ENCODE measurements at regions not wholly inside any gene's neighbourhood (a gene's known extent, or its start where the extent isn't known, plus 50 kb on each side); places are given as distances from the start of the nearest gene placed in this dataset.

DNA sequence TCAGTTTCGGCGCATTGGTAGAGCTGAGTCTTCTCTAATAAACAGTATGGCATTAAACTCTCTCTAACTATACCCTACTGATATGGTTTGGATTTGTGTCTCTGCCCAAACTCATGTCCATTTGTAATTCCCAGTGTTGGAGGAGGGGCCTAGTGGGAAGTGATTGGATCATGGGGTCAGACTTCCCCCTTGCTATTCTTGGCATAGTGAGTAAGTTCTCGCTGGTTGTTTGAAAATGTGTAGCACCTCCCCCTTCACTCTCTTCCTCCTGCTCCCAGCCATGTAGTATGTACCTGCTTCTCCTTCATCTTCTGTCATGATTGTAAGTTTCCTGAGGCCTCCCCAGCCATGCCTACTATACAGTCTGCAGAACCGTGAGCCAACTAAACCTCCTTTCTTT, 682.7 kb upstream of the ARGLU1 start:
- TF ChIP-seq, protein P1, sequence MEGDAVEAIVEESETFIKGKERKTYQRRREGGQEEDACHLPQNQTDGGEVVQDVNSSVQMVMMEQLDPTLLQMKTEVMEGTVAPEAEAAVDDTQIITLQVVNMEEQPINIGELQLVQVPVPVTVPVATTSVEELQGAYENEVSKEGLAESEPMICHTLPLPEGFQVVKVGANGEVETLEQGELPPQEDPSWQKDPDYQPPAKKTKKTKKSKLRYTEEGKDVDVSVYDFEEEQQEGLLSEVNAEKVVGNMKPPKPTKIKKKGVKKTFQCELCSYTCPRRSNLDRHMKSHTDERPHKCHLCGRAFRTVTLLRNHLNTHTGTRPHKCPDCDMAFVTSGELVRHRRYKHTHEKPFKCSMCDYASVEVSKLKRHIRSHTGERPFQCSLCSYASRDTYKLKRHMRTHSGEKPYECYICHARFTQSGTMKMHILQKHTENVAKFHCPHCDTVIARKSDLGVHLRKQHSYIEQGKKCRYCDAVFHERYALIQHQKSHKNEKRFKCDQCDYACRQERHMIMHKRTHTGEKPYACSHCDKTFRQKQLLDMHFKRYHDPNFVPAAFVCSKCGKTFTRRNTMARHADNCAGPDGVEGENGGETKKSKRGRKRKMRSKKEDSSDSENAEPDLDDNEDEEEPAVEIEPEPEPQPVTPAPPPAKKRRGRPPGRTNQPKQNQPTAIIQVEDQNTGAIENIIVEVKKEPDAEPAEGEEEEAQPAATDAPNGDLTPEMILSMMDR (conservative IDR thresholded peaks at IDR 0.05; ENCODE audit: low read length) = no peak
- no peak for TF ChIP-seq EZH2phosphoT487 (IDR thresholded peaks at IDR 0.05; ENCODE audit: borderline replicate concordance)
